WTC11 (cell line): ENCODE measurements at regions not wholly inside any gene's neighbourhood (a gene's known extent, or its start where the extent isn't known, plus 50 kb on each side); places are given as distances from the start of the nearest gene placed in this dataset.
A peak's percentile ranks its signal among the peaks of the same experiment; 100 is the strongest.

Source experiments
- ATAC-seq: fragments of 200-7000 bp; cut with Tn5 transposase; 2 replicates; pipeline ENCODE4 v1.10.0; 2021; ENCODE audit warnings: mild to moderate bottlenecking, moderate library complexity
- CTCF ChIA-PET: fragments of 300-600 bp; sonication (Branson Sonifier 250); formaldehyde crosslinking; loops from one replicate; lab custom pipeline; 2021; ENCODE audit warnings: antibody characterized with exemption; lab: Charles Lee
- POLR2A ChIA-PET: fragments of 350-600 bp; sonication (Branson Sonifier 250); formaldehyde crosslinking; loops from one replicate; lab custom pipeline; 2021; ENCODE audit warnings: antibody characterized with exemption; lab: Charles Lee
- DNase-seq: peaks from one replicate; pipeline ENCODE4 v3.0.0; 2021; ENCODE audit warnings: low spot score
- H3K27ac Mint-ChIP-seq: 2 replicates; pipeline ENCODE4 v1.8.0; 2021; ENCODE audit warnings: mixed read lengths
- H3K27me3 Mint-ChIP-seq: 2 replicates; pipeline ENCODE4 v1.8.0; 2021; ENCODE audit warnings: low read depth, mild to moderate bottlenecking, moderate library complexity, mixed read lengths
- H3K36me3 Mint-ChIP-seq: 2 replicates; pipeline ENCODE4 v1.8.0; 2021; ENCODE audit warnings: mixed read lengths
- H3K4me1 Mint-ChIP-seq: 2 replicates; pipeline ENCODE4 v1.8.0; 2022; ENCODE audit warnings: mixed read lengths
- H3K4me3 Mint-ChIP-seq: 2 replicates; pipeline ENCODE4 v1.8.0; 2021; ENCODE audit warnings: mild to moderate bottlenecking, moderate library complexity, mixed read lengths
- H3K9me3 Mint-ChIP-seq: 2 replicates; pipeline ENCODE4 v1.8.0; 2021; ENCODE audit warnings: mixed read lengths
- ATF1 ChIP-seq: sonication (generic); formaldehyde crosslinking; IDR thresholded peaks from 2 replicates; pipeline ENCODE4 v1.8.1; 2023; ENCODE audit warnings: mild to moderate bottlenecking, moderate library complexity, missing genetic modification reagents
- GTF2I ChIP-seq: fragments of 250-450 bp; sonication (Bioruptor Pico); conservative IDR thresholded peaks from 2 replicates; pipeline ENCODE4 v1.4.0; 2021; ENCODE audit warnings: mild to moderate bottlenecking
- IRF2 ChIP-seq: sonication (generic); formaldehyde crosslinking; IDR thresholded peaks from 2 replicates; pipeline ENCODE4 v1.8.0; 2022; ENCODE audit warnings: low read depth, missing genetic modification reagents, borderline replicate concordance
- NFE2L1 ChIP-seq: sonication (generic); formaldehyde crosslinking; IDR thresholded peaks from 2 replicates; pipeline ENCODE4 v1.8.1; 2023; ENCODE audit warnings: missing genetic modification reagents
- TCF7 ChIP-seq: sonication (generic); formaldehyde crosslinking; IDR thresholded peaks from 2 replicates; pipeline ENCODE4 v1.8.0; 2022; ENCODE audit warnings: mild to moderate bottlenecking, low read depth, missing genetic modification reagents, moderate library complexity
- ZNF121 ChIP-seq: sonication (generic); formaldehyde crosslinking; IDR thresholded peaks from 2 replicates; pipeline ENCODE4 v1.8.0; 2023; ENCODE audit warnings: missing genetic modification reagents
- ZNF416 ChIP-seq: fragments of 250-450 bp; sonication (Bioruptor Pico); IDR thresholded peaks from 2 replicates; pipeline ENCODE4 v1.9.0; 2021; ENCODE audit warnings: mild to moderate bottlenecking, inconsistent platforms
- TF ChIP-seq, protein P1 (sequence below): sonication (generic); formaldehyde crosslinking; IDR thresholded peaks from 2 replicates; pipeline ENCODE4 v1.8.1; 2023; ENCODE audit warnings: mild to moderate bottlenecking, moderate library complexity, missing genetic modification reagents
- TF ChIP-seq, protein P2 (sequence below): sonication (generic); formaldehyde crosslinking; IDR thresholded peaks from 2 replicates; pipeline ENCODE4 v1.8.1; 2023; ENCODE audit warnings: mild to moderate bottlenecking, missing genetic modification reagents, borderline replicate concordance
- TF ChIP-seq, protein P3 (sequence below): fragments of 250-450 bp; sonication (Bioruptor Pico); IDR thresholded peaks from 2 replicates; pipeline ENCODE4 v1.9.0; 2021; ENCODE audit warnings: mild to moderate bottlenecking
- TF ChIP-seq, protein P4 (sequence below): sonication (generic); formaldehyde crosslinking; IDR thresholded peaks from 2 replicates; pipeline ENCODE4 v1.8.1; 2022; ENCODE audit warnings: low read depth, missing genetic modification reagents, borderline replicate concordance
- TF ChIP-seq, protein P5 (sequence below): sonication (generic); formaldehyde crosslinking; IDR thresholded peaks from 2 replicates; pipeline ENCODE4 v1.8.1; 2022; ENCODE audit warnings: missing genetic modification reagents, borderline replicate concordance
- TF ChIP-seq, protein P6 (sequence below): sonication (generic); formaldehyde crosslinking; conservative IDR thresholded peaks from 2 replicates; pipeline ENCODE4 v1.8.1; 2023; ENCODE audit warnings: mild to moderate bottlenecking, low read depth, missing genetic modification reagents, moderate library complexity

DNA sequence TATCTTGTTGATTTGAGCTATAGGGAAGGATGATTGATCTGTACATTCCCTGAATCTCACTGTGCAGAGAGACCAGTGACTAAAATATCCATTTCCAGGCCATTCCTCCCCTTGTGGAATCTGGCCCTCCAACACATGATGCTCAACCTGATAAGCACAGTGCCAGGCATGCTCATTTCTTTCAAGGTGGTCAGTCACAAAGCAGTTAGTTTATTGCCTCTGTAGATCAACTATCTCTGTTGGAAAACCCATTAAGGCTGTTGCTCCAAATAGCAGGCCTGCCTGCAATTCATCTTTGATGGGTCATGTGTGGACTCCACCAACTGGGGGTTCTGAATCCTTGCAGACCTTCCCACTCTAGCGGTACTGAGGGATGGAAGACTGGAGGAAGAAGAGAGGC, 168.6 kb upstream of the FOXK1 start (continued):
- TF ChIP-seq ZNF416 (CRISPR knock-in tag) = no peak
- no peak for TF ChIP-seq ATF1 (CRISPR knock-in tag)
- TF ChIP-seq, protein P1, sequence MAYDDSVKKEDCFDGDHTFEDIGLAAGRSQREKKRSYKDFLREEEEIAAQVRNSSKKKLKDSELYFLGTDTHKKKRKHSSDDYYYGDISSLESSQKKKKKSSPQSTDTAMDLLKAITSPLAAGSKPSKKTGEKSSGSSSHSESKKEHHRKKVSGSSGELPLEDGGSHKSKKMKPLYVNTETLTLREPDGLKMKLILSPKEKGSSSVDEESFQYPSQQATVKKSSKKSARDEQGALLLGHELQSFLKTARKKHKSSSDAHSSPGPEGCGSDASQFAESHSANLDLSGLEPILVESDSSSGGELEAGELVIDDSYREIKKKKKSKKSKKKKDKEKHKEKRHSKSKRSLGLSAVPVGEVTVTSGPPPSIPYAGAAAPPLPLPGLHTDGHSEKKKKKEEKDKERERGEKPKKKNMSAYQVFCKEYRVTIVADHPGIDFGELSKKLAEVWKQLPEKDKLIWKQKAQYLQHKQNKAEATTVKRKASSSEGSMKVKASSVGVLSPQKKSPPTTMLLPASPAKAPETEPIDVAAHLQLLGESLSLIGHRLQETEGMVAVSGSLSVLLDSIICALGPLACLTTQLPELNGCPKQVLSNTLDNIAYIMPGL (CRISPR knock-in tag) = no peak
- TF ChIP-seq, protein P2, sequence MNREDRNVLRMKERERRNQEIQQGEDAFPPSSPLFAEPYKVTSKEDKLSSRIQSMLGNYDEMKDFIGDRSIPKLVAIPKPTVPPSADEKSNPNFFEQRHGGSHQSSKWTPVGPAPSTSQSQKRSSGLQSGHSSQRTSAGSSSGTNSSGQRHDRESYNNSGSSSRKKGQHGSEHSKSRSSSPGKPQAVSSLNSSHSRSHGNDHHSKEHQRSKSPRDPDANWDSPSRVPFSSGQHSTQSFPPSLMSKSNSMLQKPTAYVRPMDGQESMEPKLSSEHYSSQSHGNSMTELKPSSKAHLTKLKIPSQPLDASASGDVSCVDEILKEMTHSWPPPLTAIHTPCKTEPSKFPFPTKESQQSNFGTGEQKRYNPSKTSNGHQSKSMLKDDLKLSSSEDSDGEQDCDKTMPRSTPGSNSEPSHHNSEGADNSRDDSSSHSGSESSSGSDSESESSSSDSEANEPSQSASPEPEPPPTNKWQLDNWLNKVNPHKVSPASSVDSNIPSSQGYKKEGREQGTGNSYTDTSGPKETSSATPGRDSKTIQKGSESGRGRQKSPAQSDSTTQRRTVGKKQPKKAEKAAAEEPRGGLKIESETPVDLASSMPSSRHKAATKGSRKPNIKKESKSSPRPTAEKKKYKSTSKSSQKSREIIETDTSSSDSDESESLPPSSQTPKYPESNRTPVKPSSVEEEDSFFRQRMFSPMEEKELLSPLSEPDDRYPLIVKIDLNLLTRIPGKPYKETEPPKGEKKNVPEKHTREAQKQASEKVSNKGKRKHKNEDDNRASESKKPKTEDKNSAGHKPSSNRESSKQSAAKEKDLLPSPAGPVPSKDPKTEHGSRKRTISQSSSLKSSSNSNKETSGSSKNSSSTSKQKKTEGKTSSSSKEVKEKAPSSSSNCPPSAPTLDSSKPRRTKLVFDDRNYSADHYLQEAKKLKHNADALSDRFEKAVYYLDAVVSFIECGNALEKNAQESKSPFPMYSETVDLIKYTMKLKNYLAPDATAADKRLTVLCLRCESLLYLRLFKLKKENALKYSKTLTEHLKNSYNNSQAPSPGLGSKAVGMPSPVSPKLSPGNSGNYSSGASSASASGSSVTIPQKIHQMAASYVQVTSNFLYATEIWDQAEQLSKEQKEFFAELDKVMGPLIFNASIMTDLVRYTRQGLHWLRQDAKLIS = no peak
- no peak for TF ChIP-seq NFE2L1 (CRISPR knock-in tag)
- no peak for TF ChIP-seq IRF2 (CRISPR knock-in tag)
- TF ChIP-seq, protein P3, sequence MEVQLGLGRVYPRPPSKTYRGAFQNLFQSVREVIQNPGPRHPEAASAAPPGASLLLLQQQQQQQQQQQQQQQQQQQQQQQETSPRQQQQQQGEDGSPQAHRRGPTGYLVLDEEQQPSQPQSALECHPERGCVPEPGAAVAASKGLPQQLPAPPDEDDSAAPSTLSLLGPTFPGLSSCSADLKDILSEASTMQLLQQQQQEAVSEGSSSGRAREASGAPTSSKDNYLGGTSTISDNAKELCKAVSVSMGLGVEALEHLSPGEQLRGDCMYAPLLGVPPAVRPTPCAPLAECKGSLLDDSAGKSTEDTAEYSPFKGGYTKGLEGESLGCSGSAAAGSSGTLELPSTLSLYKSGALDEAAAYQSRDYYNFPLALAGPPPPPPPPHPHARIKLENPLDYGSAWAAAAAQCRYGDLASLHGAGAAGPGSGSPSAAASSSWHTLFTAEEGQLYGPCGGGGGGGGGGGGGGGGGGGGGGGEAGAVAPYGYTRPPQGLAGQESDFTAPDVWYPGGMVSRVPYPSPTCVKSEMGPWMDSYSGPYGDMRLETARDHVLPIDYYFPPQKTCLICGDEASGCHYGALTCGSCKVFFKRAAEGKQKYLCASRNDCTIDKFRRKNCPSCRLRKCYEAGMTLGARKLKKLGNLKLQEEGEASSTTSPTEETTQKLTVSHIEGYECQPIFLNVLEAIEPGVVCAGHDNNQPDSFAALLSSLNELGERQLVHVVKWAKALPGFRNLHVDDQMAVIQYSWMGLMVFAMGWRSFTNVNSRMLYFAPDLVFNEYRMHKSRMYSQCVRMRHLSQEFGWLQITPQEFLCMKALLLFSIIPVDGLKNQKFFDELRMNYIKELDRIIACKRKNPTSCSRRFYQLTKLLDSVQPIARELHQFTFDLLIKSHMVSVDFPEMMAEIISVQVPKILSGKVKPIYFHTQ (CRISPR knock-in tag) = no peak
- TF ChIP-seq TCF7 (CRISPR knock-in tag) = no peak
- TF ChIP-seq GTF2I = no peak
- TF ChIP-seq, protein P4, sequence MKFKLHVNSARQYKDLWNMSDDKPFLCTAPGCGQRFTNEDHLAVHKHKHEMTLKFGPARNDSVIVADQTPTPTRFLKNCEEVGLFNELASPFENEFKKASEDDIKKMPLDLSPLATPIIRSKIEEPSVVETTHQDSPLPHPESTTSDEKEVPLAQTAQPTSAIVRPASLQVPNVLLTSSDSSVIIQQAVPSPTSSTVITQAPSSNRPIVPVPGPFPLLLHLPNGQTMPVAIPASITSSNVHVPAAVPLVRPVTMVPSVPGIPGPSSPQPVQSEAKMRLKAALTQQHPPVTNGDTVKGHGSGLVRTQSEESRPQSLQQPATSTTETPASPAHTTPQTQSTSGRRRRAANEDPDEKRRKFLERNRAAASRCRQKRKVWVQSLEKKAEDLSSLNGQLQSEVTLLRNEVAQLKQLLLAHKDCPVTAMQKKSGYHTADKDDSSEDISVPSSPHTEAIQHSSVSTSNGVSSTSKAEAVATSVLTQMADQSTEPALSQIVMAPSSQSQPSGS = no peak

DNA sequence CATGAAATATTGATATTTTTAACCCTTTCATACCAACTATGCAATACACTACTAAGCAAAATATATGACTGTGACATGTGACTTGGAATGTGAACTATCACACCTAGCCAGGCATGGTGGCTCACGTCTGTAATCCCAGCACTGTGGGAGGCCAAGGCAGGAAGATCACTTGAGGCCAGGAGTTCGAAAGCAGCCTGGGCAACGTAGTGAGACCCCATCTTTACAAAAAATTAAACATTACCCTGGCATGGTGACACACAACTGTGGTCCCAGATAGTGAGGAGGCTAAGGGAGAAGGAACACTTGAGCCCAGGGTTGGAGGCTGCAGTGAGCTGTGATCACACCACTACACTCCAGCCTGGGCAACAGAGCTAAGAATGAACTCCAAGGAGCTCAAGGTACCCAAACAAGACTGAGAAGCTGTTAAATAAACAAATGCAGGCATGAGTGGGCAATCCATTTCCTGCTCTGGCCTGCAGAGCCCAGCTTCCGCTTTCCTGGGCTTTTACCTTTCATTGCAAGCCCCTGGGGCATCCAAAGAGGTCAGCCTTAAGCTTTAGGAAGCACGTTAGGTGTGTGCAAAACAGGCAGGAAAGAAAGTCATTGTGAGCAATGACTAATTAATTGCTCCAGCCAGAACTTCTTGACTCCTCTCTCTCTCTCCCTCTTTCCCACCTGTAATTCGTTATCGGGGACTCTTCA, 162.1 kb upstream of the FOXK1 start:
- TF ChIP-seq IRF2 (CRISPR knock-in tag) (no peak), ZNF121 (peak; percentile 93)
- TF ChIP-seq, all 79 proteins: peak for 1
- peaks cover 13% of the 10 kb centered on the region for H3K4me1 Mint-ChIP-seq
- ChIA-PET POLR2A (no interaction called here), CTCF (interaction anchor here (0.7 to 1.4 kb wide), 3 partner anchors 30 to 272 kb away, joined by 4 to 5 read pairs (median 5); no protein-coding TSS in a partner anchor)
- peaks cover 15% of the 10 kb centered on the region for H3K9me3 Mint-ChIP-seq
- H3K27me3 Mint-ChIP-seq = no peaks in the 10 kb centered on the region
- peak overlapping the region; percentile 64; the same call in 1 of the 2 replicates for H3K27ac Mint-ChIP-seq
- DNase-seq (no peak), ATAC-seq (peak; percentile 84)
- H3K4me3 Mint-ChIP-seq = no peak overlapping the region
- H3K36me3 Mint-ChIP-seq = no peaks in the 10 kb centered on the region; the same call in 1 of the 2 replicates

DNA sequence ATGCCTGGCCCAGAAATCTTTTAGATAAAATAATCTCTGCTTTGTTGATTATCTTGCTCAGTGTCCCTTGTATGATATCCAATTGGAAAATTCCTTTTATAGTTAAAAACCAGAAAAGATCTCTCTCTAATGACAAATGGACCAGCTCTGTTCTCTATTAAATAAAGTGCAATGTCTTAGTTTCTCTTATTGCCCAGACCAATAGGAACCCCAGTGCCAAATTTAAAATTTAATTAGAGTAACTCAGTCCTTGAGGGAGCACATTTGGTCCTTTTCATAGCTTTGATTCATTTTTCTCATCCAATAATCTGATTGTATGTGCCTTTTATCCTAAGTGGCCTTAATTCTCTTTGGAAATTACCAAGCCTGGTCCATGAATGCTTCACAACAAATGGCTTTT, 158.9 kb upstream of the FOXK1 start:
- Mint-ChIP-seq H3K36me3 (no peaks in the 10 kb centered on the region), H3K4me1 (peaks cover 16% of the 10 kb centered on the region), H3K27me3 (no peaks in the 10 kb centered on the region), H3K4me3 (no peak overlapping the region), H3K27ac (no peak overlapping the region), H3K9me3 (peaks cover 4% of the 10 kb centered on the region; the same call in 1 of the 2 replicates)
- TF ChIP-seq, protein P5, sequence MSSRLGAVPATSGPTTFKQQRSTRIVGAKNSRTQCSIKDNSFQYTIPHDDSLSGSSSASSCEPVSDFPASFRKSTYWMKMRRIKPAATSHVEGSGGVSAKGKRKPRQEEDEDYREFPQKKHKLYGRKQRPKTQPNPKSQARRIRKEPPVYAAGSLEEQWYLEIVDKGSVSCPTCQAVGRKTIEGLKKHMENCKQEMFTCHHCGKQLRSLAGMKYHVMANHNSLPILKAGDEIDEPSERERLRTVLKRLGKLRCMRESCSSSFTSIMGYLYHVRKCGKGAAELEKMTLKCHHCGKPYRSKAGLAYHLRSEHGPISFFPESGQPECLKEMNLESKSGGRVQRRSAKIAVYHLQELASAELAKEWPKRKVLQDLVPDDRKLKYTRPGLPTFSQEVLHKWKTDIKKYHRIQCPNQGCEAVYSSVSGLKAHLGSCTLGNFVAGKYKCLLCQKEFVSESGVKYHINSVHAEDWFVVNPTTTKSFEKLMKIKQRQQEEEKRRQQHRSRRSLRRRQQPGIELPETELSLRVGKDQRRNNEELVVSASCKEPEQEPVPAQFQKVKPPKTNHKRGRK (CRISPR knock-in tag) = no peak
- TF ChIP-seq, protein P6, sequence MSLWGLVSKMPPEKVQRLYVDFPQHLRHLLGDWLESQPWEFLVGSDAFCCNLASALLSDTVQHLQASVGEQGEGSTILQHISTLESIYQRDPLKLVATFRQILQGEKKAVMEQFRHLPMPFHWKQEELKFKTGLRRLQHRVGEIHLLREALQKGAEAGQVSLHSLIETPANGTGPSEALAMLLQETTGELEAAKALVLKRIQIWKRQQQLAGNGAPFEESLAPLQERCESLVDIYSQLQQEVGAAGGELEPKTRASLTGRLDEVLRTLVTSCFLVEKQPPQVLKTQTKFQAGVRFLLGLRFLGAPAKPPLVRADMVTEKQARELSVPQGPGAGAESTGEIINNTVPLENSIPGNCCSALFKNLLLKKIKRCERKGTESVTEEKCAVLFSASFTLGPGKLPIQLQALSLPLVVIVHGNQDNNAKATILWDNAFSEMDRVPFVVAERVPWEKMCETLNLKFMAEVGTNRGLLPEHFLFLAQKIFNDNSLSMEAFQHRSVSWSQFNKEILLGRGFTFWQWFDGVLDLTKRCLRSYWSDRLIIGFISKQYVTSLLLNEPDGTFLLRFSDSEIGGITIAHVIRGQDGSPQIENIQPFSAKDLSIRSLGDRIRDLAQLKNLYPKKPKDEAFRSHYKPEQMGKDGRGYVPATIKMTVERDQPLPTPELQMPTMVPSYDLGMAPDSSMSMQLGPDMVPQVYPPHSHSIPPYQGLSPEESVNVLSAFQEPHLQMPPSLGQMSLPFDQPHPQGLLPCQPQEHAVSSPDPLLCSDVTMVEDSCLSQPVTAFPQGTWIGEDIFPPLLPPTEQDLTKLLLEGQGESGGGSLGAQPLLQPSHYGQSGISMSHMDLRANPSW (CRISPR knock-in tag) = no peak
- TF ChIP-seq, protein P3 (CRISPR knock-in tag) = no peak
- POLR2A ChIA-PET = no interaction called here
- CTCF ChIA-PET = no interaction called here
- DNase-seq = no peak
- no peak for ATAC-seq
